B cell (primary cell): ENCODE measurements at regions not wholly inside any gene's neighbourhood (a gene's known extent, or its start where the extent isn't known, plus 50 kb on each side); places are given as distances from the start of the nearest gene placed in this dataset.

Experiments
- EZH2 ChIP-seq: IDR thresholded peaks from 2 replicates; pipeline ENCODE4 v1.6.1; 2012; ENCODE audit warnings: borderline replicate concordance, low read depth, mild to moderate bottlenecking, moderate library complexity, low read length; ENCODE audit not compliant: insufficient read depth, poor library complexity, severe bottlenecking
- TF ChIP-seq, protein P1 (sequence below): fragments of 200-600 bp; IDR thresholded peaks from one replicate; pipeline ENCODE4 v1.8.0; 2022; ENCODE audit warnings: antibody characterized with exemption, mild to moderate bottlenecking

DNA sequence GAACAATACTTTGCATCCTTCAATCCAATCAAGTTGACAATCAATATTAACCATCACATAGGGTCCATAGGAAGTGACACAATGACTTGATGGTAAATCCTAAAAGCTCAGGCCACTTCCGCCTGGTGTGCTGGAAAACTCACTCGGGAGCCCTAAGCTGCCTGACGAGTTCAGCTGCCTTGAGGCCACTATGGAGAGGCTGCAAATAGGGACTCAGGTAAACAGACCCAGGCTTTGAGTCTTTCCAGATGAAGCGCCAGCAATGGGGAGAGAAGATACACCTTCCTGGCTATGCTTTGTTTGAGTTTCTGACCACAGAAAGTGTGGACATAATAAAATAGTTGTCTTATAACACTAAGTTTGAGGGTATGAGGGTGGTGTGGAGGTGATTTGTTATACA, 112.6 kb downstream of the GPR63 start:
- TF ChIP-seq, protein P1, sequence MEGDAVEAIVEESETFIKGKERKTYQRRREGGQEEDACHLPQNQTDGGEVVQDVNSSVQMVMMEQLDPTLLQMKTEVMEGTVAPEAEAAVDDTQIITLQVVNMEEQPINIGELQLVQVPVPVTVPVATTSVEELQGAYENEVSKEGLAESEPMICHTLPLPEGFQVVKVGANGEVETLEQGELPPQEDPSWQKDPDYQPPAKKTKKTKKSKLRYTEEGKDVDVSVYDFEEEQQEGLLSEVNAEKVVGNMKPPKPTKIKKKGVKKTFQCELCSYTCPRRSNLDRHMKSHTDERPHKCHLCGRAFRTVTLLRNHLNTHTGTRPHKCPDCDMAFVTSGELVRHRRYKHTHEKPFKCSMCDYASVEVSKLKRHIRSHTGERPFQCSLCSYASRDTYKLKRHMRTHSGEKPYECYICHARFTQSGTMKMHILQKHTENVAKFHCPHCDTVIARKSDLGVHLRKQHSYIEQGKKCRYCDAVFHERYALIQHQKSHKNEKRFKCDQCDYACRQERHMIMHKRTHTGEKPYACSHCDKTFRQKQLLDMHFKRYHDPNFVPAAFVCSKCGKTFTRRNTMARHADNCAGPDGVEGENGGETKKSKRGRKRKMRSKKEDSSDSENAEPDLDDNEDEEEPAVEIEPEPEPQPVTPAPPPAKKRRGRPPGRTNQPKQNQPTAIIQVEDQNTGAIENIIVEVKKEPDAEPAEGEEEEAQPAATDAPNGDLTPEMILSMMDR: no peak
- TF ChIP-seq EZH2: no peak
